ENCODE measurements at regions not wholly inside any gene's neighbourhood (a gene's known extent, or its start where the extent isn't known, plus 50 kb on each side); places are given as distances from the start of the nearest gene placed in this dataset.
"Not testable (repeated sequence)": the region's sequence is repeated elsewhere in the genome, so short reads cannot be mapped to it uniquely, and the experiment has no call there.

DNA sequence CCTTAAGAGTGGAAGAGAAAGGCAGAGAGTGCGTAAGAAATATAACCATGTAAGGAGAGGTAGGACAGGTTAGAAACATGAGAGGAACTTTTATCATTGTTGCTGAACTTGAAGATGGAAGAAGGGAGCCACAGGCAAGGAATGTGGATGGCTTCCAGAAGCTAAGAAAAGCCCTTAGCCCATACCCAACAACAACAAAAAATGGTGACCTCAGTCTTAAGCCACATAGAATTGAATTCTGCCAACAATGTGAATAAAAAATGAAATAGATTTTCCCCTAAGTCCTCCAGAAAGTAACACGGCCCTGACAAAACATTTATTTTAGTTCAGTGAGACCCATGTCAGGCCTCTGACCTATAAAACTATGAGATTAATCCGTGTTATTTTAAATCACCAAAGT lies 767.3 kb downstream of the FAM181B start:
- H3K27me3 ChIP-seq (ENCODE audit: control insufficient read depth, insufficient read depth, low read length) = no peaks in the 10 kb centered on the region
- H3K4me3 ChIP-seq (ENCODE audit: low read depth, low read length) = no peak overlapping the region
- no peaks in the 10 kb centered on the region for H3K36me3 ChIP-seq (ENCODE audit: control insufficient read depth, insufficient read depth, low read length)
- no peak for DNase-seq (ENCODE audit: low read depth)
- ChIA-PET CTCF (no interaction called here), POLR2A (no interaction called here)
- TF ChIP-seq, protein P1, sequence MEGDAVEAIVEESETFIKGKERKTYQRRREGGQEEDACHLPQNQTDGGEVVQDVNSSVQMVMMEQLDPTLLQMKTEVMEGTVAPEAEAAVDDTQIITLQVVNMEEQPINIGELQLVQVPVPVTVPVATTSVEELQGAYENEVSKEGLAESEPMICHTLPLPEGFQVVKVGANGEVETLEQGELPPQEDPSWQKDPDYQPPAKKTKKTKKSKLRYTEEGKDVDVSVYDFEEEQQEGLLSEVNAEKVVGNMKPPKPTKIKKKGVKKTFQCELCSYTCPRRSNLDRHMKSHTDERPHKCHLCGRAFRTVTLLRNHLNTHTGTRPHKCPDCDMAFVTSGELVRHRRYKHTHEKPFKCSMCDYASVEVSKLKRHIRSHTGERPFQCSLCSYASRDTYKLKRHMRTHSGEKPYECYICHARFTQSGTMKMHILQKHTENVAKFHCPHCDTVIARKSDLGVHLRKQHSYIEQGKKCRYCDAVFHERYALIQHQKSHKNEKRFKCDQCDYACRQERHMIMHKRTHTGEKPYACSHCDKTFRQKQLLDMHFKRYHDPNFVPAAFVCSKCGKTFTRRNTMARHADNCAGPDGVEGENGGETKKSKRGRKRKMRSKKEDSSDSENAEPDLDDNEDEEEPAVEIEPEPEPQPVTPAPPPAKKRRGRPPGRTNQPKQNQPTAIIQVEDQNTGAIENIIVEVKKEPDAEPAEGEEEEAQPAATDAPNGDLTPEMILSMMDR (IDR thresholded peaks at IDR 0.05; ENCODE audit: insufficient read depth, low read depth, low read length) = no peak

- Histone ChIP-seq H3K27me3 (ENCODE audit: control insufficient read depth, insufficient read depth, low read length) (no peaks in the 10 kb centered on the region), H3K4me3 (ENCODE audit: low read depth, low read length) (no peak overlapping the region), H3K36me3 (ENCODE audit: control insufficient read depth, insufficient read depth, low read length) (no peaks in the 10 kb centered on the region)
- no peak for DNase-seq (ENCODE audit: low read depth)
- ChIA-PET CTCF (no interaction called here), POLR2A (no interaction called here)
- TF ChIP-seq, protein P1 (IDR thresholded peaks at IDR 0.05; ENCODE audit: insufficient read depth, low read depth, low read length) = no peak
Measured at GRCh38 chr11:81963018-81963417, 770.6 kb downstream of the FAM181B start.

DNA sequence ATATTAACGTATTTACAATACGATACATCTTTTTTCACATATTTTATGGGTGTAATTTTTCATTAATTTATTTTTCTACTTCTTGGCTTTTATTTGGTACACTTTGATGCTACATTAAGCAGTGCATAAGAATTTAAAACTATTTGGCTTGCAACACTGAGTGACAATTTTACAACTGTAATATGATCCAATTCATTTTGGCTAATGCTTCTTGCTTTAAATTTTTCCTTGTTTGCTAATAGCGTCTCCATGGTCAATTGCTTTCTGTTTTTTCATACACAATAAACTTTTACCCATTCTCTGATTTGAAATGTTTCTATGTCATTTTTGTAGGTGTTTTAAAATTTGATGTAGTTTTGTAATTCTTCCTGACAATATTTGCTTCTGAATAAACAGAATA lies 773.2 kb downstream of the FAM181B start:
- TF ChIP-seq, protein P1 (IDR thresholded peaks at IDR 0.05; ENCODE audit: insufficient read depth, low read depth, low read length) = no peak
- DNase-seq (ENCODE audit: low read depth) = no peak
- Histone ChIP-seq H3K4me3 (ENCODE audit: low read depth, low read length) (no peak overlapping the region), H3K36me3 (ENCODE audit: control insufficient read depth, insufficient read depth, low read length) (no peaks in the 10 kb centered on the region), H3K27me3 (ENCODE audit: control insufficient read depth, insufficient read depth, low read length) (no peaks in the 10 kb centered on the region)
- ChIA-PET POLR2A (no interaction called here), CTCF (no interaction called here)

DNA sequence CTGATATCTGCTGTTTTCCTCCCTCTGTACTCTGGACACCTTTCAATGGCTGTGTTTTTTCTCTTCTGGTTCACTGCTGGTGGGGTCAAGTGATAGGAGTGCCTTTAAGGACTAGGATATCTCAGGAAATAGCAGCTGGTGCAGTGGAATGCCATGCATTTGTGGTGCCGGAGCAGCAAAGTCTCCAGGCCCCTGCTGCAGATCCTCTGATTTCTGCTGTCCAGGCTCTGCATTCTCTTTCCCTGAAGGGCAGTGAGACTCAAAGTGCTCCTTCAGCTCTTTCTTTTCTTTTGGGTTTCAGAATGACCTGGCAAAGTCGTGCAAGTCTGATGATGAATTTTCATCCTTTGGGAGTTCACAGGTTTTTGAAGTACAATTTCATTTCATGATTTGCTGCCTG lies 774.3 kb downstream of the FAM181B start:
- no peak for DNase-seq (ENCODE audit: low read depth)
- no peak overlapping the region for H3K4me3 ChIP-seq (ENCODE audit: low read depth, low read length)
- no peaks in the 10 kb centered on the region for H3K27me3 ChIP-seq (ENCODE audit: control insufficient read depth, insufficient read depth, low read length)
- TF ChIP-seq, protein P1 (IDR thresholded peaks at IDR 0.05; ENCODE audit: insufficient read depth, low read depth, low read length) = no peak
- H3K36me3 ChIP-seq (ENCODE audit: control insufficient read depth, insufficient read depth, low read length) = no peaks in the 10 kb centered on the region
- CTCF ChIA-PET = no interaction called here
- POLR2A ChIA-PET = no interaction called here

GRCh38 chr11:81954301-81954700 lies 779.4 kb downstream of the FAM181B start:
- CTCF ChIA-PET; H3K27me3 ChIP-seq (ENCODE audit: control insufficient read depth, insufficient read depth, low read length); DNase-seq (ENCODE audit: low read depth); POLR2A ChIA-PET; H3K36me3 ChIP-seq (ENCODE audit: control insufficient read depth, insufficient read depth, low read length); H3K4me3 ChIP-seq (ENCODE audit: low read depth, low read length): not testable (repeated sequence)

DNA sequence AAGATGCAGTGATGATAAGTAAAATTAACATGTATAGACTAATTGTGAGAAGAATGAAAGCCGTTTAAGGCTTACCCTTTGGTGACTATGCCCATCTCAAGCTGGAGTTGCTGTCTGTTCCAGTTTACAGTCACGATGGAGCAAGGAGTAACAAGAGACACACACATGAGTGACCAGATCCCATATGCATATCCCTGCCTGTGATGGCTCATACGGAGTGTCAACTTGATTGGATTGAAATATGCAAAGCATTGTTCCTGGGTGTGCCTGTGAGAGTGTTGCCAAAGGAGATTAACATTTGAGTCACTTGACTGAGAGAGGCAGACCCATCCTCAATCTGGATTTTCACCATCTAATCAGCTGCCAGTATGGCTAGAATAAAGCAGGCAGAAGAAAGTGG lies 786.8 kb downstream of the FAM181B start:
- ChIA-PET CTCF (no interaction called here), POLR2A (no interaction called here)
- Histone ChIP-seq H3K27me3 (ENCODE audit: control insufficient read depth, insufficient read depth, low read length) (no peaks in the 10 kb centered on the region), H3K4me3 (ENCODE audit: low read depth, low read length) (no peak overlapping the region), H3K36me3 (ENCODE audit: control insufficient read depth, insufficient read depth, low read length) (no peaks in the 10 kb centered on the region)
- TF ChIP-seq, protein P1 (IDR thresholded peaks at IDR 0.05; ENCODE audit: insufficient read depth, low read depth, low read length) = no peak
- DNase-seq (ENCODE audit: low read depth) = no peak
